Mucosa of gallbladder (tissue), 1 donor: ENCODE measurements at regions not wholly inside any gene's neighbourhood (a gene's known extent, or its start where the extent isn't known, plus 50 kb on each side); places are given as distances from the start of the nearest gene placed in this dataset.
"Not testable (repeated sequence)": the region's sequence is repeated elsewhere in the genome, so short reads cannot be mapped to it uniquely, and the experiment has no call there.

ENCODE experiments used
- DNase-seq: peaks from one replicate; pipeline ENCODE4 v3.0.0-alpha.2; 2020; ENCODE audit warnings: low spot score
- donor health status: DM: no; HTN: no; CAD: no.

GRCh38 chr3:74921676-74922075 lies 307.2 kb upstream of the CNTN3 start:
- DNase-seq, result no peak

- DNase-seq, result no peak
These were observed 306.4 kb upstream of the CNTN3 start for GRCh38 chr3:74920721-74921350.

- DNase-seq, result no peak
These were observed 302.2 kb upstream of the CNTN3 start for GRCh38 chr3:74916696-74917095.

- DNase-seq, result no peak
These were observed 291.7 kb upstream of the CNTN3 start for GRCh38 chr3:74906181-74906580.

GRCh38 chr3:74905478-74905877 lies 291.0 kb upstream of the CNTN3 start:
- no peak for DNase-seq

GRCh38 chr3:74904646-74905045 lies 290.2 kb upstream of the CNTN3 start:
- no peak for DNase-seq

- not testable (repeated sequence) for DNase-seq
These were observed 285.5 kb upstream of the CNTN3 start for GRCh38 chr3:74899796-74900516.

- DNase-seq, result no peak
These were observed 282.5 kb upstream of the CNTN3 start for GRCh38 chr3:74897006-74897405.

- DNase-seq, result no peak
These were observed 276.9 kb upstream of the CNTN3 start for GRCh38 chr3:74891312-74891711.

GRCh38 chr3:74883690-74884089 lies 269.2 kb upstream of the CNTN3 start:
- no peak for DNase-seq

- no peak for DNase-seq
These were observed 268.8 kb upstream of the CNTN3 start for GRCh38 chr3:74883222-74883621.

- no peak for DNase-seq
These were observed 265.8 kb upstream of the CNTN3 start for GRCh38 chr3:74880237-74880636.

- no peak for DNase-seq
These were observed 252.0 kb upstream of the CNTN3 start for GRCh38 chr3:74866357-74867030.

GRCh38 chr3:74862476-74862875 lies 248.0 kb upstream of the CNTN3 start:
- DNase-seq, result no peak

GRCh38 chr3:74861211-74861610 lies 246.8 kb upstream of the CNTN3 start:
- no peak for DNase-seq

GRCh38 chr3:74858086-74858485 lies 243.6 kb upstream of the CNTN3 start:
- DNase-seq, result no peak

- no peak for DNase-seq
These were observed 235.9 kb upstream of the CNTN3 start for GRCh38 chr3:74850381-74850780.

- no peak for DNase-seq
These were observed 232.6 kb upstream of the CNTN3 start for GRCh38 chr3:74847093-74847492.

- DNase-seq, result no peak
These were observed 230.6 kb upstream of the CNTN3 start for GRCh38 chr3:74845081-74845480.

GRCh38 chr3:74844428-74844827 lies 230.0 kb upstream of the CNTN3 start:
- DNase-seq, result no peak

- no peak for DNase-seq
These were observed 228.2 kb upstream of the CNTN3 start for GRCh38 chr3:74842649-74843048.

GRCh38 chr3:74842141-74842540 lies 227.7 kb upstream of the CNTN3 start:
- no peak for DNase-seq

GRCh38 chr3:74839566-74839965 lies 225.1 kb upstream of the CNTN3 start:
- no peak for DNase-seq
